Omental fat pad (tissue), 3 donors: ENCODE measurements at regions not wholly inside any gene's neighbourhood (a gene's known extent, or its start where the extent isn't known, plus 50 kb on each side); places are given as distances from the start of the nearest gene placed in this dataset. TPM values are rescaled to one million over a fixed set of nuclear protein-coding genes. Genes with fewer than 3 reads are reported as not detected.

Experiments
- ATAC-seq: fragments of 150-250 bp; one replicate; pipeline ENCODE4 v1.9.1; 2016; ENCODE audit warnings: mild to moderate bottlenecking, moderate library complexity; ENCODE audit not compliant: low FRiP score
- DNase-seq: peaks from one replicate; pipeline ENCODE4 v3.0.0-alpha.2; 2019; ENCODE audit warnings: low spot score
- CTCF ChIP-seq, 3 donors: fragments of 450-650 bp; IDR thresholded peaks; one replicate each; pipeline ENCODE4 v1.5.1; 2016 to 2017; ENCODE audit warnings: antibody characterized with exemption in 3 of 3, mild to moderate bottlenecking in 3 of 3, moderate library complexity in 2 of 3
- small RNA-seq: library from RNA; depleted of rRNA; stranded (forward); fragments of <200 nt; gene quantifications from one replicate; pipeline ENCODE3, GENCODE V24; 2016

GRCh38 chr22:22432937-22433336 is 75.6 kb downstream of the ZNF280B start:
- DNase-seq, result no peak
- ATAC-seq, result no peak
- TF ChIP-seq CTCF (IDR thresholded peaks at IDR 0.05), result no peak

GRCh38 chr22:22433770-22434169 is 74.8 kb downstream of the ZNF280B start:
- ATAC-seq, result no peak
- no peak for TF ChIP-seq CTCF (IDR thresholded peaks at IDR 0.05)

More at GRCh38 chr22:22433770-22434169, 74.8 kb downstream of the ZNF280B start:
- DNase-seq, result no peak

Small RNA genes lying in the stretch of these regions (small RNA-seq; reads per million reads assigned to genes)
- gene AC245291.3 (not detected), gene IGLVVII-41-1 (not detected)
